Endothelial cell of umbilical vein (primary cell): ENCODE measurements at regions not wholly inside any gene's neighbourhood (a gene's known extent, or its start where the extent isn't known, plus 50 kb on each side); places are given as distances from the start of the nearest gene placed in this dataset.

Experiments
- BruUV-seq: library from RNA; stranded (reverse); fragments of 400-500 nt; replicated peaks from 2 replicates; lab custom pipeline; 2021; lab: Mats Ljungman, UMichigan
- CTCF ChIA-PET: fragments of 300-600, 350-600 bp; sonication (Branson Sonifier 250); formaldehyde crosslinking; loops from one replicate; lab custom pipeline; 2021; ENCODE audit warnings: antibody characterized with exemption, inconsistent platforms; lab: Charles Lee
- POLR2A ChIA-PET: fragments of 300-600, 350-600 bp; sonication (Branson Sonifier 250); formaldehyde crosslinking; loops from one replicate; lab custom pipeline; 2021; ENCODE audit warnings: antibody characterized with exemption, inconsistent platforms; lab: Charles Lee
- DNase-seq: peaks from one replicate; pipeline ENCODE4 v3.0.0-alpha.2; 2011; ENCODE audit warnings: low read depth, low spot score
- FAIRE-seq: peaks from 2 replicates; lab custom pipeline; 2011; peaks lifted over from hg19 to GRCh38; lab: Jason Lieb, UNC
- H2AFZ ChIP-seq: 2 replicates; pipeline ENCODE4 v1.6.0; 2012; ENCODE audit warnings: low read depth, low read length, control low read depth, inconsistent platforms
- H3K27ac ChIP-seq: 2 replicates; pipeline ENCODE4 v1.5.1; 2011; ENCODE audit warnings: low read depth, mild to moderate bottlenecking, control low read depth, low read length, moderate library complexity; ENCODE audit not compliant: insufficient read depth
- H3K27me3 ChIP-seq, 2 experiments: 2 replicates each; pipeline versions ENCODE4 v1.6.0 to v1.6.1; 2011; ENCODE audit warnings: low read length in 2 of 2, mixed read lengths in 1 of 2; ENCODE audit not compliant: control insufficient read depth in 2 of 2, insufficient read depth in 2 of 2
- H3K36me3 ChIP-seq, 2 experiments: 2 replicates in 1 of 2; 3 replicates in 1 of 2; pipeline ENCODE4 v1.5.1; 2011; ENCODE audit warnings: low read length in 2 of 2, mild to moderate bottlenecking in 1 of 2, moderate library complexity in 1 of 2; ENCODE audit not compliant: control insufficient read depth in 2 of 2, insufficient read depth in 2 of 2; ENCODE audit errors: extremely low read depth in 1 of 2
- H3K4me1 ChIP-seq: 3 replicates; pipeline ENCODE4 v1.5.1; 2011; ENCODE audit warnings: mild to moderate bottlenecking, low read length; ENCODE audit not compliant: control insufficient read depth, insufficient read depth; ENCODE audit errors: extremely low read depth
- H3K4me2 ChIP-seq: 2 replicates; pipeline ENCODE4 v1.6.1; 2011; ENCODE audit warnings: low read length, control low read depth, mixed read lengths; ENCODE audit not compliant: insufficient read depth
- H3K4me3 ChIP-seq, 3 experiments: fragments of 200-600 bp in 1 of 3; sonication (generic), shearing (Covaris generic) in 1 of 3; replicated peaks in 1 of 3; 2 replicates each; pipeline ENCODE4 v1.5.1; 2011 to 2016; ENCODE audit warnings: control low read depth in 3 of 3, low read length in 3 of 3, mild to moderate bottlenecking in 2 of 3, inconsistent platforms in 1 of 3, low read depth in 1 of 3, moderate library complexity in 1 of 3; ENCODE audit not compliant: insufficient read depth in 1 of 3
- H3K79me2 ChIP-seq: 2 replicates; pipeline ENCODE4 v1.6.0; 2012; ENCODE audit warnings: low read length, inconsistent platforms; ENCODE audit not compliant: control insufficient read depth, insufficient read depth
- H3K9ac ChIP-seq: replicated peaks from 2 replicates; pipeline ENCODE3; 2011; ENCODE audit warnings: low read length, control low read depth; ENCODE audit not compliant: insufficient read depth; ENCODE audit errors: extremely low read depth
- H3K9me1 ChIP-seq: replicated peaks from 3 replicates; pipeline ENCODE4 v1.6.0; 2011; ENCODE audit warnings: mild to moderate bottlenecking, low read length; ENCODE audit not compliant: control insufficient read depth, insufficient read depth; ENCODE audit errors: extremely low read depth
- H3K9me3 ChIP-seq: replicated peaks from 2 replicates; pipeline ENCODE4 v1.5.1; 2012; ENCODE audit warnings: low read length, inconsistent platforms; ENCODE audit not compliant: control insufficient read depth, insufficient read depth
- H4K20me1 ChIP-seq: replicated peaks from 2 replicates; pipeline ENCODE3; 2011; ENCODE audit warnings: mild to moderate bottlenecking, low read length; ENCODE audit not compliant: control insufficient read depth, insufficient read depth; ENCODE audit errors: extremely low read depth
- CTCF ChIP-seq, 2 donors: IDR thresholded peaks; 1 replicate in 1 of 2; 2 replicates in 1 of 2; pipeline ENCODE4 v1.5.1; 2011; ENCODE audit warnings: low read length in 2 of 2, mild to moderate bottlenecking in 2 of 2, moderate library complexity in 2 of 2, control low read depth in 1 of 2, inconsistent platforms in 1 of 2, low read depth in 1 of 2; ENCODE audit not compliant: insufficient read depth in 1 of 2; ENCODE audit errors: extremely low read depth in 1 of 2
- EZH2 ChIP-seq: IDR thresholded peaks from 2 replicates; pipeline ENCODE4 v1.6.1; 2012; ENCODE audit warnings: borderline replicate concordance, low read depth, mild to moderate bottlenecking, moderate library complexity, low read length, inconsistent platforms; ENCODE audit not compliant: severe bottlenecking
- FOS ChIP-seq: IDR thresholded peaks from 2 replicates; pipeline ENCODE4 v1.6.1; 2011; ENCODE audit warnings: mild to moderate bottlenecking, low read length, moderate library complexity, borderline replicate concordance; ENCODE audit not compliant: insufficient read depth
- GATA2 ChIP-seq: IDR thresholded peaks from 2 replicates; pipeline ENCODE4 v1.7.0; 2011; ENCODE audit warnings: low read depth, mild to moderate bottlenecking, moderate library complexity, mixed read lengths, low read length; ENCODE audit not compliant: insufficient read length, insufficient read depth
- JUN ChIP-seq: IDR thresholded peaks from 2 replicates; pipeline ENCODE4 v1.6.1; 2011; ENCODE audit warnings: borderline replicate concordance, low read depth; ENCODE audit not compliant: insufficient read length, insufficient read depth
- MYC ChIP-seq: IDR thresholded peaks from one replicate; pipeline ENCODE4 v1.6.1; 2011; ENCODE audit warnings: mild to moderate bottlenecking, low read depth, low read length
- POLR2A ChIP-seq: IDR thresholded peaks from 2 replicates; pipeline ENCODE4 v1.6.1; 2012; ENCODE audit warnings: low read depth, mild to moderate bottlenecking, control low read depth, low read length
- POLR2AphosphoS5 ChIP-seq: IDR thresholded peaks from 2 replicates; pipeline ENCODE4 v1.6.1; 2012; ENCODE audit warnings: low read depth, mild to moderate bottlenecking, control low read depth, low read length, moderate library complexity; ENCODE audit not compliant: insufficient read depth
- dilution Hi-C: fragments of 300-500 bp; cut with MboI; formaldehyde crosslinking; loops from one replicate; pipeline ENCODE4 v1.15.0; 2019; ENCODE audit warnings: low sequenced_read_pairs; ENCODE audit not compliant: extremely low pct_ligation_motif_present
- intact Hi-C: fragments of 100-400 bp; cut with micrococcal nuclease; formaldehyde crosslinking; loops from one replicate; pipeline ENCODE4 v1.10.0; 2022
- TF ChIP-seq, protein P1 (sequence below): IDR thresholded peaks from 2 replicates; pipeline ENCODE4 v1.6.1; 2011; ENCODE audit not compliant: insufficient read depth, insufficient read length

- DNase-seq (no peak), FAIRE-seq (no peak)
- TF ChIP-seq FOS (no peak), JUN (no peak), GATA2 (no peak), MYC (no peak), POLR2A (no peak), POLR2AphosphoS5 (no peak), CTCF (IDR thresholded peaks at IDR 0.05; ENCODE audit: extremely low read depth in 1 of 2, insufficient read depth in 1 of 2, low read depth in 1 of 2, low read length in 2 of 2) (no peak), EZH2 (no peak)
- TF ChIP-seq, protein P1, sequence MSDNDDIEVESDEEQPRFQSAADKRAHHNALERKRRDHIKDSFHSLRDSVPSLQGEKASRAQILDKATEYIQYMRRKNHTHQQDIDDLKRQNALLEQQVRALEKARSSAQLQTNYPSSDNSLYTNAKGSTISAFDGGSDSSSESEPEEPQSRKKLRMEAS: no peak
- Histone ChIP-seq H3K4me1 (no peaks in the 10 kb centered on the region), H3K27ac (no peak overlapping the region), H3K27me3 (no peaks in the 10 kb centered on the region), H2AFZ (no peak overlapping the region), H3K4me2 (no peak overlapping the region), H3K9ac (no peak overlapping the region), H3K79me2 (no peaks in the 10 kb centered on the region), H4K20me1 (no peaks in the 10 kb centered on the region), H3K4me3 (no peak overlapping the region), H3K9me1 (no peaks in the 10 kb centered on the region), H3K9me3 (no peaks in the 10 kb centered on the region), H3K36me3 (no peaks in the 10 kb centered on the region)
- ChIA-PET CTCF (no interaction called here), POLR2A (no interaction called here)
- no TSS peak for BruUV-seq
- intact Hi-C loops (no loop called here), dilution Hi-C loops (no loop called here)
Measured at GRCh38 chr2:118618279-118618678, 229.2 kb downstream of the EN1 start.
